ENCODE measurements at regions not wholly inside any gene's neighbourhood (a gene's known extent, or its start where the extent isn't known, plus 50 kb on each side); places are given as distances from the start of the nearest gene placed in this dataset.
A peak's percentile ranks its signal among the peaks of the same experiment; 100 is the strongest.

- TF ChIP-seq CTCF (conservative IDR thresholded peaks at IDR 0.05; ENCODE audit: low read depth, low read length) = no peak
- no peak overlapping the region for H3K4me3 ChIP-seq (ENCODE audit: low read depth, low read length)
- no peak for DNase-seq (ENCODE audit: low read depth)
Measured at GRCh38 chr5:38667499-38667776, 111.0 kb upstream of the LIFR start.

GRCh38 chr5:38669361-38669880 lies 113.0 kb upstream of the LIFR start:
- TF ChIP-seq CTCF (conservative IDR thresholded peaks at IDR 0.05; ENCODE audit: low read depth, low read length) = no peak
- no peak for DNase-seq (ENCODE audit: low read depth)
- no peak overlapping the region for H3K4me3 ChIP-seq (ENCODE audit: low read depth, low read length)

- no peak for TF ChIP-seq CTCF (conservative IDR thresholded peaks at IDR 0.05; ENCODE audit: low read depth, low read length)
- no peak for DNase-seq (ENCODE audit: low read depth)
- H3K4me3 ChIP-seq (ENCODE audit: low read depth, low read length) = no peak overlapping the region
Measured at GRCh38 chr5:38670066-38670465, 113.6 kb upstream of the LIFR start.

GRCh38 chr5:38670878-38671277 lies 114.4 kb upstream of the LIFR start:
- no peak for TF ChIP-seq CTCF (conservative IDR thresholded peaks at IDR 0.05; ENCODE audit: low read depth, low read length)
- no peak for DNase-seq (ENCODE audit: low read depth)
- no peak overlapping the region for H3K4me3 ChIP-seq (ENCODE audit: low read depth, low read length)

GRCh38 chr5:38672059-38672788 lies 115.8 kb upstream of the LIFR start:
- no peak for TF ChIP-seq CTCF (conservative IDR thresholded peaks at IDR 0.05; ENCODE audit: low read depth, low read length)
- DNase-seq (ENCODE audit: low read depth) = no peak
- H3K4me3 ChIP-seq (ENCODE audit: low read depth, low read length) = no peak overlapping the region

- DNase-seq (ENCODE audit: low read depth) = no peak
- peak; percentile 54 for TF ChIP-seq CTCF (conservative IDR thresholded peaks at IDR 0.05; ENCODE audit: low read depth, low read length)
- no peak overlapping the region for H3K4me3 ChIP-seq (ENCODE audit: low read depth, low read length)
Measured at GRCh38 chr5:38673671-38674071, 117.2 kb upstream of the LIFR start.

- no peak overlapping the region for H3K4me3 ChIP-seq (ENCODE audit: low read depth, low read length)
- no peak for TF ChIP-seq CTCF (conservative IDR thresholded peaks at IDR 0.05; ENCODE audit: low read depth, low read length)
Measured at GRCh38 chr5:38675443-38675842, 119.0 kb upstream of the LIFR start.

More at GRCh38 chr5:38675443-38675842, 119.0 kb upstream of the LIFR start:
- DNase-seq (ENCODE audit: low read depth) = no peak
